Nucleus accumbens (tissue), 56 donors: ENCODE measurements at regions not wholly inside any gene's neighbourhood (a gene's known extent, or its start where the extent isn't known, plus 50 kb on each side); places are given as distances from the start of the nearest gene placed in this dataset.

Experiments used
- DNase-seq, 56 donors: peaks; one replicate each; lab custom pipeline; 2025; lab: John Stamatoyannopoulos, UW

DNA sequence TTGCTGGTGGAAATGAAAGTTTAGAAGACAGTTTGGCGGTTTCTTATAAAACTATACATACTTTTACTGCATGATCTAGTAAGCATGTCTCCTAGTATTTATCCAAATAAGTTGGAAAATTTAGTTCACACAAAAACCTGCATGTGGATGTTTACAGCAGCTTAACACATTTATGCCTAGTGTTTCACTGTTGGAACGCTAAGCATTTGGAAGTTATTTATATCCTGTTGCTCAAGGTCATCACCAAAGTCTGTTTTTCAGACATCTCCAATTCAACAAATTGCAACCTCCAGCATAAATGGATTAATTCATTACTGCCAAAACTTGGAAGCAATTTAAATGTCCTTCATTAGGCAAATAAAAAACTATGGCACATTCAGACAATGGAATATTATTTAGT is 461.8 kb downstream of the SUCLA2 start:
- no peak for DNase-seq

DNA sequence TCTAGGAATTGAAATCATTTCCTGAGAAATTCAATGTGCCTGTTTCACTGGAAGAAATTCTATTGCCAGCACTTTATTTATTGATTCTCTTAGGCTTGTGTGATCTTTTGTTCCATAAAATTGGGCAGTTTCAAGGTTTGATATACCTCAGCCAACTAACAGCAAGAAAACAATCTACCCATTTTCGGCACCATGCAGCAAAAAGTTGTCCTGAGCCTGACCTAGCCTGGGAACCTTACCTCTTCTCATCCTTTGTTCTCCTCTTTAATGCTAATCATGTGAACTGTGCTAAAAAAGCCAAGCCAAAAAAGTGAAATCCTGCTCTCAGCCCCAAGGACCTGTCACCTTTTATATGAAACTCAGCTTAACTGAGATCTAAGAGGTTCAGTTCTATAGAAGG is 477.3 kb downstream of the SUCLA2 start:
- DNase-seq, result no peak

DNA sequence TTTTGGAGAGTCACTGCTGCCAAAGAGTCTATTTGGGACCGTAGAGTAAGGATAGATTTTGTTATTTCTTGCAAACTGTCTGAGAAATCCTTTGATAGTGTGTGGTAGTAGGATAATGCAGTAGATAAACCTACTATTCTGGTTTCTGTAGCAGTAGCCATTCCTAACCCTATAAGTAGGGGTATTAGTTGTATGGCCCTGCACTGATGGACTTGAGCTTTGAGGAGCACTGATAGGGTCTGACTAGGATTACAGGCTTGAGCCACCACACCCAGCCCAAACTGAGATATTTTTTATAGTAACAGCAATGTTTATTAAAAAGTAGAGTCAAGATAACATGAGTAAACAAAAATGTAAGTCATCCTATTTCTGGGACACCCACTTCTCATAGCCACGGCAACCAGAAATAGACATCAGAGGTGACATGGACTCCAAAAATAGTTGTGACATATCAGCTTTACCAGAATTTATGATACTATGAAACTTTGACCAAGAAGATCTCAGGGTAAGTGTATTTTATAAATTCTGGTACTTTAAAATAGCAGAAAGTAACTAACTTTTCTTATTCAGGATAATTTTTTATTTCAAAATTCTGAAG is 479.1 kb downstream of the SUCLA2 start:
- no peak for DNase-seq

DNA sequence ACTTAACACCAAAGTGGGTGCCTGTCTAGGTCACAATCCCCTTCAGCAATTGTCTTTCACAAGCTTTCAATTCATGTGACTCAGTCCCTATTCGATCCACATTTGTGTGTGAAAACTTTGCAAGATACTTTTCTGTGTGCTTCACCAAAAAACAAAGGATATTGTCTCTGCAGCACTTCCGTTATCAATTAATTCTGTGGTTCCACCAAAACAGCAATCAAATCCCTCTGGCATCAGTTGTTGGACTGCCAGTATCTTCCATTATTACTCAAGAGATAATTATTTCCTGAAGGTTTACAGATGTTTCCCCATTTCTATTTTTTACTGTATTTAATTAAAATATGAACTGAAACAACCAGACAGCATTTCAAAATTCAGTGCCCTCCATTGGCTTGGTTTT is 481.4 kb downstream of the SUCLA2 start:
- no peak for DNase-seq

DNA sequence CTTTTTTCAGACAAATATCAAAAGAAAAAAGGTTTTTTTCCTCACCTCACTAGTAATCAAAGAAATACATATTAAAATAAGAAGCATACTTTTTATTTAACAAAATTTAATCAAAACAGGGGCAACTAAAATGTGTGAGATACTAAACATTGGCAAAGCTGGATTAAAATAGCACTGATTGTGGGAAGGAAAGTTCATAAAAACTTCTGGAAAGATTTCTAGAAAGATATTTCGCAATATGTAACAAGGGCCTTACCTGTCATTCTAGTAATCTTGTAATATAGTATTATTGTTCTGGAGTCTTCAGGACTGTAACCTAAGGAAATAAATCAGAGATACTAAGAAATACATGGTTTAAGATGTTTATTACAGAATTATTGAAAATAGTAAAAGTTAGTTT is 482.5 kb downstream of the SUCLA2 start:
- DNase-seq, result no peak

DNA sequence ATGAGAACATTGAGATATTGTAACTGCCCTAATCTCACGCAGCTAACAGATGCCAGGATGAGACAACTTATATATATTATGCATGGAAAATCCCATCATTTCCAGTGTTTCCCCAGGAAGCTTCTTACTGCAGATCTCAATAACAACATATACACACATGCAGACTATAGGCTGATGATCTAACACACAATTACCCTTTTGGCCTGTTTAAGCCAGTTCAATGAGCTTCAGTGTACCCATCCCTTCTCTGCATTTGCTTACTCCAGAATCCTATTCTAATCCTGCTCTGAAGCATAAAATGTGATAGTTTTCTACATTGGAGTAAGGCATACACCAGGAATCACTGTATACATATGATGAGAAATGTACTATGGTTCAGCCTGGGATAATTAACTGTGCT is 489.4 kb downstream of the SUCLA2 start:
- no peak for DNase-seq

DNA sequence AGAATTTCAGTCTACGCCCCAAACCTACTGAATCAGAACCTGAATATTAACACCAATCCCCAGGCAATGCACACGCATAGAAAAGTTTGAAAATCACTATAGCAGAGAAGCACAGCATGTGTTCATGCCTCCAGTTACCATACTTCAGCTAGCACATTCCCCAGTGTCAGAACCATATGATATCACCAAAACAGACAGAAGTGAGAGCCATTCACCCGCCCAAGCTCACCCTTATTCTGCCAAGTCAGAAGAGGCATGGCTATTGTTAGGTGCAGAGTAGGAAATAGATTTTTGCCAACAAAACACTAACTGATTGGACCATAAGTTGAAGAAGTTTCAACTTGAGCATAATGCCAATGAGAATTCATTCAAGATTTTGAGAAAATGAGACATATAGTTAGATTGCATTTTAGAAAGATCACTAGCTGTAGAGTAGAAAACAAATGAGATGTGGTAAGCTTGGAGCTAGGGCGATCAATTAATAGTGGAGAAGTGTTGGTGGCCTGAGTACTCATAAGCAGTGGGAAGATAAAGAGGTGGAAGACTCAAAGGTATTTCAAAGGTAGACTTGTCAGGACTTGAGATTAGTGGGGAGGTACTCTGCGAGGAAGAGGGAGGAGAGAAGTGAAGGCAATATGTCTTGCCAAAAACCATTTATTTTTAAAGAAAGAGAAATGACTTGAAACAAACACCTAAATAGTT is 492.4 kb downstream of the SUCLA2 start:
- no peak for DNase-seq

DNA sequence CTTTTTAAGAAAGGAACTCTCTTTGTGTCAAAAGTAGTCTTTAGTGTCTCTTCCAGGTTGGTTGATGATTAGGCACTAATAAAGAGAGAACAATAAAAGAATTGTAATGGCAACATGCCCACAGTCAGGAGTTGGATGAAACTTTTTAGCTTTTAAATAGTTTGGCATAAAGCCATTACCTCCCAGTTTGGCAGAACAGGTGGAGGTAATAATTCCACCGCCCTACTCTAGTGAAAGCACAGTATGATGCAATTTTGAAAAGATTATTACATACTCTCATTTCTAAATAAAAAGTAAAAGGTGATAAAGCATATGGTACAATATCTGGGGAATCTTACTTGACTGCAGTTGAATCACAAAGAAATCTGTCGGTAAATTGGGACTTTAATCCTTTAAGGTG is 497.6 kb downstream of the SUCLA2 start:
- DNase-seq, result no peak

DNA sequence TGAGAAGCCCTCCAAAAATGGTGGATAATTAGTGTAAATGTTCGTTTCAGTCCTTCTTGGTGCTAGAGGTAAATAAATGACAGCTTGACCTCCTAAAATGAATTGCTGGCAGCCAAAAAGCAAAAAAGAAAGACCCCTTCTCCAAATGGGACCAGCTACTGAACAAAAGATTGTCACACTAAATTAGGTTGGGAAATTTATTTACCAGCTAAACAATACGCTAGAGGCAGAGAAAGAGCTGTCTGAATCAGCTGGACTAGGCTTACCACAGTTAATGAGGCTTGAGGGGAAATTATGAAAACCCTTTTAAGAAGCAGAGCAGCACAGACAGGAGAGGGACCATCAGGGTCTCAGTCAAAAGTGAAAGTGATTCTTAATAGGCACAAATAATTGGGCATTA is 498.9 kb downstream of the SUCLA2 start:
- no peak for DNase-seq

DNA sequence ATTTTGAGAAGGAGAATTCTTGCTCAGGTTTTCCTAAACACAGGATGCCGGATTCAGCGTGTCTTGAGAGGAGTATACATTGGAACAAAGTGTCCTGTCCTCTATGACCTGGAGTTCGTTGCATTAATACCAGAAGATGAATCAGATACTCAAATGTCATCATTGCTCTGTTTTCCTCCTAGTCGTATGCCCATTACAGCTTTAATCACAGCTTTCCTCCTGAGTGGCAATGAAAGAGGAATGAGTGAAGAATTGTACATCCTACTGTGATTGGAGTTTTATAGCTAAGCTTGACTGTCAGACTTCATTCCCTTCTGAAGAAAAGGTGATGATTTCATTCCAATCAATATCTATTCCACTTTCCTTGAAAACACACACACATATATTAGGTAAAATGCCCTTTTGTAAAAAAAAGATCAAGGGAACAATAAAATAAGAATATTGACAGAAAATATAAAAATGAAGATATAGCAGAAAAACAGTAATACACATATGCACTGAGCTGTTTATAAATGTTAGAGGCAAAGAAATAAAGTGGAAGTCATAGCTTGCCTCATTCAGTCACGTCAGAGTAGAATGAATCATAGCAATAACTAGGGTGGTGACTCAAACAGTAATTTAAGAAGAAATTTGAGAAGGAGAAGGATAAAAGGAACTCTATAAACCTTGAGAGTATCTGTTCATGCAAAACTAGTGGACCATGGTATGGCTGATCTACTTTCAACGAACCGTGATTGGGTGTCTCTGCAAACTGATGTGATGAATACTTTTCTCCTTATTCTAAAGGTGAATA is 501.5 kb downstream of the SUCLA2 start:
- no peak for DNase-seq

DNA sequence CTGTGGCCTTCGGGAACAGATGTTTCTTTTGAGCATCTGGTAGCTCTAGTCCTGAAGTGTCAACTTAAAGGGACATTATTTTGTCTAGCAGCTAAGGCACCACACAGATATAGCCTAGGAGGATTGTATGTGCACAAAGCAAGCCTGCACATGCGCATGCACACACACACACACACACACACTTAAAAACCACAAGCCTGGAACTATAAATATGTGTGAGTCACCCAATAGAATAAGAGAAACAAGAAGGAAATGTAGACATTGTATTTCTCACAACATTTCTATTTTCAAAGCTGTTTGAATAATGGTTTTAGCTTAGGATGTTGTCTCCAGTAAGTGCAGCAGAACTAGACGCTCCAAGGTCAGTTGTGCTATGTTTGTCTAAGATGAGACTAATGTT is 516.5 kb downstream of the SUCLA2 start:
- DNase-seq, result no peak

DNA sequence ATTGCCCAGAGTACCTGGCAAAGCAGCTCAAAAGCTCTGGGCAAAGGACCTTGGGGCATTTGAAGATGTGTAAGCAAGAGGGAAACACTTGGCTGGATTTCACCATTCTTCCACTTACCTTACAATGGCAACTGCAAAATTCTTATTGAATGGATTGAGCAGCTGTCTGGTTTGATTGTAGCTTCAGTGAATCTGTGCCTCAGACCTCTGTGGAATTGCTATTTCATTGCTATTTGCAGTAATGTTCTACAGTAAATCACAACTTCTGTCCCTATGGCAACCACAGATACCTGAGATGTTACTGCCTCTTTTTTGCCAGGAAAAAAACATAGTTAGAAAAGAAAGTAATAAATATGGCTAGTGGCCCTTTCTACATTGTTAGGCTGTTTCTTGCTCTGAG is 519.5 kb downstream of the SUCLA2 start:
- DNase-seq, result no peak

DNA sequence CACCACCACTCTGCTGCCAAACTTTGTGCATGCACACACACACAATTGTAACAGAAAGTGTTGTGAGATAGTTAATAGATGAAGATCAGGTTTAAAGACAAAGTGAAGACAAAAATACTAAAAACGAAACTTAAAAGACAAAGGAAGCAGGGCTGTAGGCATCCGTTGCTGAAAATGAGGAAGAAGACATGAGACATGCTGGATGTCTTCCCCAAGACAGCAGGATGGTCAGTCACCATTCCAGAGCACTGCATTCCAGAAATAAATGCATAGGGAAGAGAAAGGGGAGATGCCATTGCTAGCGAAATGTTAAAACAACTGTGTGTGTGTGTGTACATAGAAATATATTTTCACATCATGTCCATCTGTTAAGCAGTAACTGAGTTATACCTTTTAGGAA is 520.1 kb downstream of the SUCLA2 start:
- DNase-seq, result no peak

DNA sequence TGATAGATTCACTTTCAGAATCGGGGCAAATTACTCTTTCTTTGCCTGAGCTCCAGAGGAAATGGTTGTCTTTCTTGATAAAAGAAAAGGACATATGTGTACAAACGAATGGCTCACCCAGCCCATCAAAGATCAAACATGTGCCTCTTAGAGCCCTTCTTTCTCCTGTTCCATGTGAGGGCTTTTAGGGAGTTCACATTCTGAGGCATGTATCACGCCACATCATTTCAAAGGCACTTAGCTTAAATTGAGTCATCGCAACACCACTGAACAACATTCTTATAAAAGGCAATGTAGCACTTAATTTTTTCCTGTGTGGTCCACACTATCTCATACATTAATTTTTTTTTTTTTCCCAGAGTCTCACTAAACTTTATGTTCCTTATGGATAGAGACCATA is 521.0 kb downstream of the SUCLA2 start:
- no peak for DNase-seq

DNA sequence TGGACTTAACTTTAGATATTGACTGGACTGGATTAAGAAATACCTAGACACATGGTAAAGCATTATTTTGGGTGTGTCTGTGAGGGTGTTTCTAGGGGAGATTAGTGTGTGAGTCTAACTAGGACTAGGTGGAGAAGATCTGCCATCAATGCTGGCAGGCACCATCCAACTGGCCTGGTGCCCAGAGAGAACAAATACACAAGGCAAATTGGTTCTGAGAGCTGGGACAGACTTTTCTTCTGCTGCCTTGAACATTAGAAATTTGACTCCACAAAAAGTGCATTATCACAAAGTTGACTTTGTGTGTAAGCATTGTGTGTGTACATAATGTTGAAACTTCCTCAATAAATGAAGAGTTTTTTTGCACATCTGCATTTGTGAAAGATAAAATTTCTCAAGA is 522.1 kb downstream of the SUCLA2 start:
- no peak for DNase-seq

DNA sequence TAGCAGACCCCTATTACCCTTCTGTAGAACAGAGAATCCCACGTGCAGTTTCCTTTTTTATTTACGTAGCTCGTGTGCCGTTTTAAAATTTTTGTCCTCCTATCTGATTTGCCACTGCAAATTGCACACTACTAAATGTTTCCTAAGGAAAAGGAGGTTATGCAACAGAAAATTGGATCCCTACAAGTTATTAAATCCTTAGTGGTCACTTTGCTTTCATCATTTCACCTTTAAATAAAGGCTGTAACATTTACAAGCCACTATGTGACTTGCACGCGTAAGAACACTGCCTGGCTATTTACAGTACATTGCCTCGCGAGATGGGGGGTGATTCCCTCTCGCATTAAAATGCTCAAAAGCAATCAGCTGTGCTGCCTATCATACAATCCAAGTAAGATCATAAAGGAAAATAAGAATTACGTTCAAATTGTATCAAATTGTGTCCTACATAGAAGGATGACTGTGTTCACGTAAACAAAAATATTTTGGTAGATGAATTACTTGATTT is 525.6 kb downstream of the SUCLA2 start:
- DNase-seq, result no peak

DNA sequence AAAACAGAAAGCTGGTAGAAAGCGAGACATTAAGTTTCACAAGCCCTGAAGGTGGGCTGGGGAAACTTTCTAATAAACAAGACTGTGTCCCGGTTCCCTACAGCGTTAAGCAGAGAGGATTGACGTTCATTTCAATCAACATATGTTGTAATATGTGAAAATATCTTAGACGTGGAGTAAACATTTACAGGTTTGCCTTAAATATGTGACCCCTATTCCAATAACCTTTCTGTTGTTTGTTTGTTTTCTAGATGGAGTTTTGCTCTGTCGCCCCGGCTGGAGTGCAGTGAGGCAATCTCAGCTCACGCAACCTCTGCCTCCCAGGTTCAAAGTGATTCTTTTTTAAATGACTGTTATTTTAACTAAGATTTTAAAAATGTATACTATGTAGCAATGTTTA is 526.2 kb downstream of the SUCLA2 start:
- no peak for DNase-seq

DNA sequence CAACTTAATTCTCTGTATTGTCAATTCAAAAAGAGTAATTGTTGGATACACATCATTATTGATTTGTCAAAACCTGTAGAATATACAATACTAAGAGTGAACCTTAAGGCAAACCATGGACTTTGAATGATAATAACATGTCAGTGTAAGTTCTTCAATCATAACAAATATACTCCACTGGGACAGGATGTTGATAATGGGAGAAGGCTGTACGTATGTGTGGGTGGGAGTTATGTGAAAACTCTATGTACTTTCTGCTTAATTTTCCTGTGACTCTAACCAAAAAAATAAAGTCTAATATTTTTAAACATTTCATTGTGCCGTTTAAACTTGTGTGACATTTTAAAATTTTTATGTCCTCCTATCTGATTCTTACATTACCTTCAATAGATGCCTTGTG is 526.7 kb downstream of the SUCLA2 start:
- no peak for DNase-seq

DNA sequence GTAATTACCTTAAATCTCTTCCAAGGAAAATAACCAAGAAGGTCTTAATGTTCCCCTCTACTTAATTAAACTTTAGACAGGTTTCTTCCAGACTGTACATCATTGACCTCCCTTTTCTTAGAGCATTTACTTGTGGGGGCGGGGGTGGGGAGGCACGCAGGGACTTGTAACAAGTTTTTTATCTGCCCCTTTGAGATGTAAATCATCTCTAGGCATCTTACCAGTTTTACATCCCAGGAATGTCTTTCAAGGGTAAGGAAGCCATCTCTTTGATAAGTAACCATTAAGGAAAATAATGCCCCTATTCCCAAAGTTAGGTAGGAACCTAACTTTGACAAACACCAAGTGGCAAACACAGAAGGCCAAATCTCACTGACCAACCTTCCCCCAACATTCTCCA is 528.6 kb downstream of the SUCLA2 start:
- DNase-seq, result no peak

DNA sequence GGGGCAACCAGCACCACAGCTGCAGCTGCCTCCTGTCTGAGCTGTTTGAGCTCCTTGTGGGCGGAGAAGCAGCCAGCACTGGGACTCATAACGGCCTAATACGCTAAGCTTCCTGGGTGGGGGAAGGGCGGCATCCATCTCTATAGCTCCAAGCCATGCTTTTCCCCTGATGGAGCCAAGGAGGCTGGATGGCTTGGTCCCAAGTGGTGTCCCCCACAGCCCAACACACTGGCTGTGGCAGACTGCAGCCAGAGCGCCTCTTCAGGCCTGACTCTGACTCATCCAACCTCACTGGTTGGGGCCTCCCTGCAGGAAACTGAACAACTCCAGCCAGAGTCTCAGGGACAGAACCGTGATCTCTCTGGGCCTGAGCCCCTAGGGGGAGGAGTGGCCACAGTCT is 537.3 kb downstream of the SUCLA2 start:
- DNase-seq, result no peak

DNA sequence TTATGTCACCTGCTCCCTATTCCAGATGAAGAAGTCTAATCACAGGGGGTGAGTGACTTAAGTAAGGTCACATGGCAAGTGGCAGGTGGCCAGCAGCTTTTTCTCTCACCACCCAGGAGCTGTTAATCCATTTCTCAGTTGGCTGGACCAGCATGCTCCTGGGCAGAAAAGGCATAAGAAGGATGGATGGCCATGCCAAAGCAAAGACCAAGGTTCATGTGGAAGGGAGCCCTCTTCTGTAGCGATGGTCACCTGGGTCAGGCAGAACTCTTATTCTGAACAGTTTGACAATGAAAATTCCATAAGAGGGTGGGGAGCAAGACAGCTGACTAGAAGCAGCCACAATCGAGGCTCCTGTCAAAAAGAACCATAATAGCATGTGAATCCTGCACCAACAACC is 538.1 kb downstream of the SUCLA2 start:
- DNase-seq, result no peak

DNA sequence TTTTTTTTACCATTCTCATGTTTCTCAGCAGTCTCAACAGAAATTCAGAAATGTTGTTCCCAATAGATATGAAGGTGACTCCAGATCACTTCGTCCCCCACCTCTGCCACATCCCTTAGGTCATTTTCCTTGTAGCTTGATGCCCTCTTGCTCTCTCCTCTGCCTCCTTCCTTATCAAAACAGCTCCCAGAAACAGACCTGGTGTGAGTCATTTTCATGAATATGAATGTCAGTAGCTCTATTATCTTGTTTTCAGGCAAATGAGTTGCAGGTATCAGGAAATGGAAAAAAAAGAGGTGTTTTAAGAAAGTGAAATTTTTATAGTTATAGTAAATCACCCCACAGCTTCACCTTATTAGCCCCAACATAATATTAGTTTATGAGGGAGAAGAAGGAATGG is 539.3 kb downstream of the SUCLA2 start:
- DNase-seq, result no peak
